HG03354 (cell line): ENCODE measurements at regions not wholly inside any gene's neighbourhood (a gene's known extent, or its start where the extent isn't known, plus 50 kb on each side); places are given as distances from the start of the nearest gene placed in this dataset.
A peak's percentile ranks its signal among the peaks of the same experiment; 100 is the strongest.

Source experiments
- ATAC-seq: cut with Tn5 transposase; IDR thresholded peaks from one replicate; pipeline ENCODE4 v1.9.1; 2021; ENCODE audit warnings: mild to moderate bottlenecking; ENCODE audit not compliant: unreplicated experiment, poor library complexity, severe bottlenecking

GRCh38 chr2:157105372-157105771 lies 152.1 kb upstream of the GALNT5 start:
- ATAC-seq = no peak

- no peak for ATAC-seq
These were observed 150.6 kb upstream of the GALNT5 start for GRCh38 chr2:157106950-157107349.

- ATAC-seq = no peak
These were observed 150.0 kb upstream of the GALNT5 start for GRCh38 chr2:157107460-157107859.

GRCh38 chr2:157107877-157108276 lies 149.6 kb upstream of the GALNT5 start:
- no peak for ATAC-seq

- no peak for ATAC-seq
These were observed 134.7 kb upstream of the GALNT5 start for GRCh38 chr2:157122776-157123175.

- no peak for ATAC-seq
These were observed 132.8 kb upstream of the GALNT5 start for GRCh38 chr2:157124731-157125130.

GRCh38 chr2:157125685-157126084 lies 131.8 kb upstream of the GALNT5 start:
- no peak for ATAC-seq

- ATAC-seq = no peak
These were observed 130.1 kb upstream of the GALNT5 start for GRCh38 chr2:157127249-157128012.

GRCh38 chr2:157143901-157144300 lies 113.6 kb upstream of the GALNT5 start:
- ATAC-seq = no peak

GRCh38 chr2:157149270-157149669 lies 108.2 kb upstream of the GALNT5 start:
- ATAC-seq = no peak

- ATAC-seq = peak; percentile 93
These were observed 106.8 kb upstream of the GALNT5 start for GRCh38 chr2:157150747-157151146.

- ATAC-seq = no peak
These were observed 105.1 kb upstream of the GALNT5 start for GRCh38 chr2:157152362-157152761.

- ATAC-seq = no peak
These were observed 101.5 kb upstream of the GALNT5 start for GRCh38 chr2:157155992-157156391.

GRCh38 chr2:157158111-157158510 lies 99.4 kb upstream of the GALNT5 start:
- ATAC-seq = no peak

GRCh38 chr2:157159221-157159934 lies 98.1 kb upstream of the GALNT5 start:
- no peak for ATAC-seq

GRCh38 chr2:157160111-157160510 lies 97.4 kb upstream of the GALNT5 start:
- ATAC-seq = no peak

GRCh38 chr2:157164370-157164769 lies 93.1 kb upstream of the GALNT5 start:
- no peak for ATAC-seq

GRCh38 chr2:157164891-157165290 lies 92.6 kb upstream of the GALNT5 start:
- no peak for ATAC-seq

GRCh38 chr2:157168501-157168900 lies 89.0 kb upstream of the GALNT5 start:
- ATAC-seq = no peak

- ATAC-seq = no peak
These were observed 87.6 kb upstream of the GALNT5 start for GRCh38 chr2:157169889-157170288.

- no peak for ATAC-seq
These were observed 87.2 kb upstream of the GALNT5 start for GRCh38 chr2:157170299-157170698.
